ENCODE measurements at regions not wholly inside any gene's neighbourhood (a gene's known extent, or its start where the extent isn't known, plus 50 kb on each side); places are given as distances from the start of the nearest gene placed in this dataset.

- no peak for TF ChIP-seq EZH2 (IDR thresholded peaks at IDR 0.05; ENCODE audit: low read length, unreplicated experiment)
- TF ChIP-seq CTCF (conservative IDR thresholded peaks at IDR 0.05; ENCODE audit: low read depth, low read length): no peak
Measured at GRCh38 chr4:189828081-189828697, 112.5 kb upstream of the FRG1 start.

Data from PC-3 (cell line).